Bronchial epithelial cell (primary cell): ENCODE measurements at regions not wholly inside any gene's neighbourhood (a gene's known extent, or its start where the extent isn't known, plus 50 kb on each side); places are given as distances from the start of the nearest gene placed in this dataset.

Source experiments
- DNase-seq: peaks from one replicate; pipeline ENCODE4 v3.0.0-alpha.2; 2010; ENCODE audit warnings: low read depth
- FAIRE-seq: peaks from 2 replicates; lab custom pipeline; 2011; peaks lifted over from hg19 to GRCh38; lab: Jason Lieb, UNC
- H3K27me3 ChIP-seq: 2 replicates; pipeline ENCODE4 v1.5.1; 2011; ENCODE audit warnings: low read length; ENCODE audit not compliant: control insufficient read depth, insufficient read depth
- H3K36me3 ChIP-seq: 2 replicates; pipeline ENCODE4 v1.5.1; 2011; ENCODE audit warnings: low read length; ENCODE audit not compliant: control insufficient read depth, insufficient read depth
- H3K4me3 ChIP-seq: 2 replicates; pipeline ENCODE4 v1.5.1; 2011; ENCODE audit warnings: mild to moderate bottlenecking, low read depth, low read length, control low read depth
- TF ChIP-seq, protein P1 (sequence below): IDR thresholded peaks from 2 replicates; pipeline ENCODE4 v1.5.1; 2011; ENCODE audit warnings: mild to moderate bottlenecking, moderate library complexity, low read length, control low read depth, inconsistent platforms; ENCODE audit not compliant: insufficient read depth, severe bottlenecking

DNA sequence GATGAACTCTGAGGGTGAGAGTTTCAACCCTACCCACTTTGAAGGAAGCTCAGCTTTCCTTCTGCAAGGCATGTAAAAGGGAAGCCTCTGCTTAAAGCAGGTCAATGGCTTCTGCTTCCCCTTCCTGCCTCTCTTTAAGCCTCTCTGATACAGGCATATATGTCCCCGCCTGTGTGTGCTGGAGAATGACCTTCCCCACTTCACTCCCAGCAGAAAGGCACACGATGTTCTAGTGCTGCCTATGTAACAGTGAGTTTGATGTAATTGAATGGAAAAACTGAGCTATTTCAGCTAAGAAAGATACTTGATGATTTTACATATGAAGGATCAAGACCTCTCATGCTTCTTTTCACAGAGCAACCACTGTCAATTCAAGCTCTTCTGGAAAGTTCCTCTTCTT is 632.2 kb downstream of the HACE1 start:
- FAIRE-seq (no peak), DNase-seq (no peak)
- TF ChIP-seq, protein P1, sequence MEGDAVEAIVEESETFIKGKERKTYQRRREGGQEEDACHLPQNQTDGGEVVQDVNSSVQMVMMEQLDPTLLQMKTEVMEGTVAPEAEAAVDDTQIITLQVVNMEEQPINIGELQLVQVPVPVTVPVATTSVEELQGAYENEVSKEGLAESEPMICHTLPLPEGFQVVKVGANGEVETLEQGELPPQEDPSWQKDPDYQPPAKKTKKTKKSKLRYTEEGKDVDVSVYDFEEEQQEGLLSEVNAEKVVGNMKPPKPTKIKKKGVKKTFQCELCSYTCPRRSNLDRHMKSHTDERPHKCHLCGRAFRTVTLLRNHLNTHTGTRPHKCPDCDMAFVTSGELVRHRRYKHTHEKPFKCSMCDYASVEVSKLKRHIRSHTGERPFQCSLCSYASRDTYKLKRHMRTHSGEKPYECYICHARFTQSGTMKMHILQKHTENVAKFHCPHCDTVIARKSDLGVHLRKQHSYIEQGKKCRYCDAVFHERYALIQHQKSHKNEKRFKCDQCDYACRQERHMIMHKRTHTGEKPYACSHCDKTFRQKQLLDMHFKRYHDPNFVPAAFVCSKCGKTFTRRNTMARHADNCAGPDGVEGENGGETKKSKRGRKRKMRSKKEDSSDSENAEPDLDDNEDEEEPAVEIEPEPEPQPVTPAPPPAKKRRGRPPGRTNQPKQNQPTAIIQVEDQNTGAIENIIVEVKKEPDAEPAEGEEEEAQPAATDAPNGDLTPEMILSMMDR: no peak
- H3K36me3 ChIP-seq: no peaks in the 10 kb centered on the region
- H3K27me3 ChIP-seq: no peaks in the 10 kb centered on the region
- H3K4me3 ChIP-seq: no peak overlapping the region

DNA sequence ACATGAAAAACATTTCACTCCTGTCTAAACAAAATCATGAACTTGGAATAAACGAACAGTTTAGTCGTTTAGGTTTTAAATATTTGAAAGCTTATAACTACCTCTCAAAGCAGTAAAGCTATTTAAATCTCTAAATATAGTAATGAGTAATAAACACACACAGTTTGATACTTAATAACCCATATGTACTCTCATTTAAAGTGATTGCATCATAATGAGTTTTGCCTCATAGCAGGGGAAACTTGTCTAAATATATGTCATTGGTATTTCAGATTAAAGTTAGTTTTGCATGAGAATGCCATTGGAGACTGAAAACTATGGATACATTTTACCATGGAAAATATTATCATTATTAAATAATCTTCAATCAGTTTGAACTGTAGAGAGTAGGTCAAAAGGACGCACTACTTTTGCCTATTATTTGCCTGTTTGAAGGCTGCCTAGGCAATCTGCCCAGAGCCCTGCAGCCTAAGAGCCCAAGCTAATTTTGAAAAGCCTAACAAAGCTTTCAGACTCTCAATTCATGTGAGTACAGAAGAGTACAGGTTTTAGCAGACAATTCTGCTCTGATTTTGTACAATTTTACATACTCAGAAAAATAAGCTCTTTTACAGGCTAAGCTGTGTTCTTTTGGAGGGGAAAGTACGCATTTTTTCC is 632.8 kb downstream of the HACE1 start:
- DNase-seq (no peak), FAIRE-seq (no peak)
- Histone ChIP-seq H3K27me3 (no peaks in the 10 kb centered on the region), H3K4me3 (no peak overlapping the region), H3K36me3 (no peaks in the 10 kb centered on the region)
- TF ChIP-seq, protein P1: no peak

DNA sequence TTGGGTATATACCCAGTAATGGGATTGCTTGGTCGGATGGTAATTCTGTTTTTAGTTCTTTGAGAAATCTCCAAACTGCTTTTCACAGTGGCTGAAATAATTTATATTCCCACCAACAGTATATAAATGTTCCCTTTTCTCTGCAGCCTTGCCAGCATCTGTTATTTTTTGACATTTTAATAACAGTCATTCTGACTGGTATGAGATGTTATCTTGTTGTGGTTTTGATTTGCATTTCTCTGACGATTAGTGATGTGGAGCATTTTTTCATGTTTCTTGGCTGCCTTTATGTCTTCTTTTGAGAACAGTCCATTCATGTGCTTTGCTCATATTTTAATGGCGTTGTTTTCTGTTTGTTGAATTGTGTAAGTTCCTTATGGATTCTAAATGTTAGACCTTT is 641.6 kb downstream of the HACE1 start:
- H3K27me3 ChIP-seq: no peaks in the 10 kb centered on the region
- H3K4me3 ChIP-seq: no peak overlapping the region
- no peak for DNase-seq
- no peak for FAIRE-seq
- TF ChIP-seq, protein P1: no peak
- no peaks in the 10 kb centered on the region for H3K36me3 ChIP-seq

DNA sequence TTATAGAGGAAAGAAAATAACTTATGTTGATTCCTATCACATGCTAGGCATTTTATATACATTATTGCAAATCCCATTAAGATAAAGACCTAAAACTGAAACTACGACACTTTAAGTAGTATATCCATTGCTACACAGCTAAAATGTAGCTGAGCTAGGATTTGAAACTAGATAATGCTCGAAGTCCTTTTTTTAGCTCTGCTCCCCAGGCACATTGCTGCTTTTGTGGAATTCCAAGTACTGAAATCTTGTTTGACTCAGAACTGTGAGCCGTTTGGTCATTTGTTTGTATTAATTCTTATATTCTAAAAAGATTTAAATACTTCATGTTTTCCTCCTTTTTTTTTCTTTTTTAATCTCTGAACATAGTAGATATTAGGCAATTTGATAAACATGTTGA is 644.8 kb downstream of the HACE1 start:
- Histone ChIP-seq H3K4me3 (no peak overlapping the region), H3K27me3 (no peaks in the 10 kb centered on the region), H3K36me3 (no peaks in the 10 kb centered on the region)
- DNase-seq: no peak
- TF ChIP-seq, protein P1: no peak
- FAIRE-seq: no peak

DNA sequence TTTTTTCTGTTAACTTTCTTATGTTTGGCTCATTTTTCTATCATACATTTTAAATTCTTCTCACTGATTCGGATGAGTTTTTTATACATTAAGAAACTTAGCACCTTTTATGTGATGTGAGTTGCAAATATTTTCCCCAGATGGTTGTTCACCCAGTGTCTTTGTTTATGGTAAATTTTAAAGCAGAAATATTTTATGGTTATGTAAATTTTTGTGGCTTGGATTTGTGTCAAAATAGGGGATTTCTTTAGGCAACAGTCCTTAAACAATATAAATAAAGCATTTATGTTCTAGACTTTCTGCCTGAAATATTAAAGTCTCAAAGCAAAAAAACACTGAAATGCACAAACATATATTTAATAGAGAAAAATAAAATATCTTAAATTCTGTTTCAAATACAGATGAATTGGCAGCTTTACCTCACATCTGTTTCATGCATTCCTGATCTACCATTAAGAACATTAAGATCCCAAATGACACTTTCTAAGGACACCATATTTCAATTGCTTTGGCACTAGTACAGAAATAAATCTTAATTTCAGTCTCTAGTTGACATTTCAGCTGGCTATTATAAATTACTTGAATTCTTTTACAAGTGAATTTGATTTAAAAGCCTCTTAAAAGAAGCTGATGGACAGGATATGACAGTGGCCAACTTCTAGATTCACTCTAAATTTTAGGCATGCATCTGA is 646.6 kb downstream of the HACE1 start:
- no peak for DNase-seq
- FAIRE-seq: no peak
- Histone ChIP-seq H3K4me3 (no peak overlapping the region), H3K27me3 (no peaks in the 10 kb centered on the region), H3K36me3 (no peaks in the 10 kb centered on the region)
- TF ChIP-seq, protein P1: no peak
